ENCODE measurements at regions not wholly inside any gene's neighbourhood (a gene's known extent, or its start where the extent isn't known, plus 50 kb on each side); places are given as distances from the start of the nearest gene placed in this dataset.

DNA sequence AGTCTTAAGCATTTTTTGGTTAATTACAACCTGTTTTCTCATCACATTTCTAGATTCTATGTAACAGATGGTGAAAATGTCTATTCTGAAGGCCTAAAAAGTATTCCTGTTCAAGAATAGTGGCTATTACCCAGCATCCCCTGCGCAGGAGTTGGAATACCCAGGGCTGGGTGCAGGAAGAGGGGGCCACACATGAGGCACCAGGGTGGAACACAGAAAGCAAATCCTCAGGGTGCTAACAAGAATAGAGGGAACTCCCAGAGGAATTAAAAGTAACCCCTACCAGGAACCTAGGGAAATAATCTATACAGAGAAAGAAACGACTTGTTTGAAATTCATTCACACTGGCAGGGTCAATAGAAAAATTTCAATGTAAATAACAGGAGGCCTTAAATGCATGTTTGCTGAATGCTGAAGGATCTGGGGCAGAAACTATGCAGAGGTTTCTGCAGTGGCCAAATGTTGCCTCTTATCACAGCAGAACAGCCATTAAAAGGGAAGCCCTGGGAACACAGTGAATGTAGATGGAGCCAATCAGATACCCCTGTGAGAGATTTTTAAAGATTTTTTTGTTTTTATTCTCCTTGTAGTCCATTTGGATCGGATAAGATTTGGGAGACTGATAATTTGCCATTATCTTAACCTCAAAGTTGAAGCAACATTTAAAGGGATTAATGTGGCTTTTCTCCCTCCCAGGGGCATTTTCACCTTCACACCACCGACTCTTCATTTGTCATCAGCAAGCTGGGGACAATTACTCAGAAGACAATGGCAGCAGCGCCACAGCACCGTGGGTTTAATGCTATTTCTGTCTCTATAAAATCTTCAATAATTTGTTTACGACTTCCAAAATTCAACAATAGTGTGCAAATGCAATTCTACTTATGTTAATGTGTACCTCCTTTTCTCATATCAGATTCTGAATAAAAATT, 196.0 kb upstream of the PSMD7 start:
- no TSS peak for BruUV-seq (replicated peaks)
- no peak overlapping the region for H3K4me2 ChIP-seq (ENCODE audit: low read length)
- intact Hi-C loops (cut with micrococcal nuclease): no loop called here
- no peak overlapping the region for H3K4me3 ChIP-seq (replicated peaks in 1 of 2; ENCODE audit: low read depth in 1 of 2, low read length in 2 of 2)
- ATAC-seq (no peak), DNase-seq (ENCODE audit: low read depth, low spot score) (no peak)
- no peak for TF ChIP-seq CBX3 (IDR thresholded peaks at IDR 0.05; ENCODE audit: low read depth)
- no peak for TF ChIP-seq JUND (IDR thresholded peaks at IDR 0.05)
- no peak for TF ChIP-seq EGR1 (IDR thresholded peaks at IDR 0.05; ENCODE audit: low read depth)
- peaks cover 10% of the 10 kb centered on the region for H3K27me3 ChIP-seq (ENCODE audit: insufficient read depth, low read length)
- H3K4me1 ChIP-seq (ENCODE audit: control insufficient read depth in 1 of 2, insufficient read depth in 2 of 2, low read length in 2 of 2): no peaks in the 10 kb centered on the region
- H4K20me1 ChIP-seq (ENCODE audit: insufficient read depth): no peaks in the 10 kb centered on the region
- no peaks in the 10 kb centered on the region for H3K36me3 ChIP-seq (ENCODE audit: control insufficient read depth in 1 of 2, insufficient read depth in 2 of 2, low read length in 2 of 2)
- H2AFZ ChIP-seq (ENCODE audit: low read depth, low read length, poor library complexity, severe bottlenecking): no peak overlapping the region
- no peak overlapping the region for H3K9ac ChIP-seq (ENCODE audit: low read length)
- no peaks in the 10 kb centered on the region for H3K79me2 ChIP-seq (ENCODE audit: insufficient read depth, low read length)
- H3K27ac ChIP-seq (ENCODE audit: low read depth, low read length): no peak overlapping the region
- H3K9me2 ChIP-seq (ENCODE audit: insufficient read depth): no peaks in the 10 kb centered on the region
- CTCF ChIA-PET: no interaction called here
- H3K9me3 ChIP-seq (ENCODE audit: control insufficient read depth in 1 of 2, insufficient read depth in 1 of 2, low read depth in 1 of 2, low read length in 2 of 2): no peaks in the 10 kb centered on the region
- RAD21 ChIA-PET (ENCODE audit: low non-redundant PET in 1 of 2, low total read pairs in 2 of 2, uncharacterized antibody in 2 of 2, unreplicated experiment in 2 of 2): no interaction called here
- POLR2A ChIA-PET: no interaction called here

DNA sequence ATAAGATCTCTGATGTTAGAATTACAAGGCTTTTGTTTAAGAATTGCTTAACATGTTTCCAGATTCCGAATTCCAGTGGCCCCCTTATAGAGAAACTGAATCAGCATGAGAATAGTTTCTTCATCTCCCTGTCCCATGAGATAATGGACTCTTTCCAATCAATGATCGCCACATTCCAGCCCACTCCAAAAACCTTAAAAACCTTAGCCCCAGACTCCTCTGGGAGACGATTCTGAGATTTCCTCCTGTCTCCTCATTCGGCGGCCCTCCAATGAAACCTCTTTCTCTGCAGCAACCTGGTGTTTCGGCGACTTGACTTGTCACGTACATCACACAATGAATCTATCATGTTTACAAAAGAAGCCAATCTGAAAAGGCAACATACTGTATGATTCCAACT, 197.1 kb upstream of the PSMD7 start:
- TF ChIP-seq POLR2A (IDR thresholded peaks at IDR 0.05; ENCODE audit: borderline replicate concordance, extremely low read depth, insufficient read depth, insufficient read length) (no peak), EZH2 (IDR thresholded peaks at IDR 0.05) (no peak), EZH2phosphoT487 (IDR thresholded peaks at IDR 0.05; ENCODE audit: borderline replicate concordance) (no peak)
- no peak overlapping the region for H3K27ac ChIP-seq (ENCODE audit: low read depth, low read length)

More for the DNA sequence above, 197.1 kb upstream of the PSMD7 start:
- intact Hi-C loops (cut with micrococcal nuclease): no loop called here
- Histone ChIP-seq H3K4me3 (replicated peaks in 1 of 2; ENCODE audit: low read depth in 1 of 2, low read length in 2 of 2) (no peak overlapping the region), H3K4me2 (ENCODE audit: low read length) (no peak overlapping the region), H3K4me1 (ENCODE audit: control insufficient read depth in 1 of 2, insufficient read depth in 2 of 2, low read length in 2 of 2) (no peaks in the 10 kb centered on the region), H3K79me2 (ENCODE audit: insufficient read depth, low read length) (no peaks in the 10 kb centered on the region), H3K36me3 (ENCODE audit: control insufficient read depth in 1 of 2, insufficient read depth in 2 of 2, low read length in 2 of 2) (no peaks in the 10 kb centered on the region), H3K9ac (ENCODE audit: low read length) (no peak overlapping the region), H4K20me1 (ENCODE audit: insufficient read depth) (no peaks in the 10 kb centered on the region), H3K27me3 (ENCODE audit: insufficient read depth, low read length) (peaks cover 10% of the 10 kb centered on the region), H3K9me3 (ENCODE audit: control insufficient read depth in 1 of 2, insufficient read depth in 1 of 2, low read depth in 1 of 2, low read length in 2 of 2) (no peaks in the 10 kb centered on the region), H2AFZ (ENCODE audit: low read depth, low read length, poor library complexity, severe bottlenecking) (no peak overlapping the region), H3K9me2 (ENCODE audit: insufficient read depth) (no peaks in the 10 kb centered on the region)
- ChIA-PET RAD21 (ENCODE audit: low non-redundant PET in 1 of 2, low total read pairs in 2 of 2, uncharacterized antibody in 2 of 2, unreplicated experiment in 2 of 2) (no interaction called here), CTCF (no interaction called here), POLR2A (no interaction called here)
- ATAC-seq: no peak
- no peak for DNase-seq (ENCODE audit: low read depth, low spot score)
- BruUV-seq (replicated peaks): no TSS peak
